CD1c-positive myeloid dendritic cell (primary cell): ENCODE measurements at regions not wholly inside any gene's neighbourhood (a gene's known extent, or its start where the extent isn't known, plus 50 kb on each side); places are given as distances from the start of the nearest gene placed in this dataset.
"Not testable (repeated sequence)": the region's sequence is repeated elsewhere in the genome, so short reads cannot be mapped to it uniquely, and the experiment has no call there.

Experiments used
- DNase-seq: peaks from one replicate; pipeline ENCODE4 v3.0.0-alpha.2; 2016; ENCODE audit errors: extremely low spot score

- not testable (repeated sequence) for DNase-seq
These were observed 717.1 kb downstream of the COL12A1 start for GRCh38 chr6:74488726-74489125.

DNA sequence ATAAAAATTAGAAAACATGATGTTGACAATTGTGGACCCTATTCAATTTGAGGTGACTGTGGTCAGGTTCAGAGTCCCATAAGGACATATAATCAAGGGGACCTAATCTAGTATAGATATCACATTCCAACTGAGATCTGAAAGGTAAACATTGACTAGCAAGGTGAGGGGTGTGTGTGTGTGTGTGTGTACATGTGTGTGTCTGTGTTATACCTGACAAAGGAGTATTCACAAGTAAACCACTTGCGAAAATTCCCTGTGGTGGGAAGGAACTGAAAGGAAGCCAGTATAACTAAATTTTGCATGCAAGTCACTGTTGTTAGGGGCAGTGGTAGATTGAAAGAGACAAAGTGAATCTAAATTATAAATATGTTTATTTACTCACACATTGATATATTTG lies 723.7 kb downstream of the COL12A1 start:
- DNase-seq = no peak

DNA sequence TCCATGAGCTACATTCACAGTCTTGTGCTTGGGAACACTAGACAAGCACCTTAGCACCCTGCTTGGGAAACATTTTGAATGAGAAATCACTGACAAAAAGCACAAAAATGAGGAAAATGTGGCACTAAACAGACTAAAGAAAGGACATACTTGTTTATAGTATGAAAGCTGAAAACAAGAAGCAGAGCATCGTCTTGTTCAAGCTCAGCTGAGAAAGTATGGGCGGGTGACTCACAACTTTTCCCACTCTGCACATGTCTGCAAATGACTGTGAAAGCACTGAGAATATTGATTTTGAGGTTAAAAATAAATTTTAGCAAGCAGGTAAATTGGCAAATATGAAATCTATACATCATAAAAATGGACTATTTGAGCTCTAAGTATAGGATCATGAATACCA lies 725.3 kb downstream of the COL12A1 start:
- no peak for DNase-seq

DNA sequence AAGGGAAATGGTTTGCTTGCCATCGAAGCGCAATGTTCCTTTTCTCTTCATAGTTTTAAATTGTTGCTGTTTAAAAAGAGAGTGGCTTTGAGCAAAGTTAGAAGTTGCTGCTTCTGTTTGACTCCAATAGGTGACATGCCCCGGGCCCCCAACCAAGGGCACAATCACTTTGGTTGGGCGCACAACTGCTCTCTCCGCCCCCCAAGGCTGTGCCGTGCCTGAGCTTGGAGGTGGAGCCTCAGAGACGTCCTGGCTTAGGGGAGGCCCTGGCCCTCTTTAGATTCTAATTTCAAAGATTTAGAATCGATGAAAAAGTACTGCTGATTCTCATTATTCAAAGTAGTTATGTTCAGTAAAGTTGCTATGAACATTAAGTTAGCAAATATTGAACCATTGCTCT lies 725.9 kb downstream of the COL12A1 start:
- DNase-seq = no peak

DNA sequence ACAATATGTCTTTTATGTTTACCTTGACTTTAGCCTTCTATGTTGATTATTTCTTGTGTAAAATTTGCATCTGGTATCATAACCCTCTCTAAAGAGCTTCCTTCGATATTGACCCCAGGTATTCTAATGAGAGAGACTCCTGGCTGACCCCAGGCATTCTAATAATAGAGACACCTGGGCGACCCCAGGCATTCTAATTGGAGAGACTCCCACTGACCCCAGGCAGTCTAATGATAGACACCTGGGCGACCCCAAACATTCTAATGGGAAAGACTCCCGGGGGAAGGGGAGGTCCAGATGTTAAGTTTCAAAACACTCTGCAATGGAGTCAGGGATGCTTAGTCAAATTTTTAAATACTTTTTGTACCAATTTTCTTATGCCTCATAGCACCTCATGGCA lies 726.4 kb downstream of the COL12A1 start:
- DNase-seq = no peak

GRCh38 chr6:74474046-74474445 lies 731.8 kb downstream of the COL12A1 start:
- DNase-seq = not testable (repeated sequence)

GRCh38 chr6:74468552-74468951 lies 737.3 kb downstream of the COL12A1 start:
- DNase-seq = not testable (repeated sequence)

DNA sequence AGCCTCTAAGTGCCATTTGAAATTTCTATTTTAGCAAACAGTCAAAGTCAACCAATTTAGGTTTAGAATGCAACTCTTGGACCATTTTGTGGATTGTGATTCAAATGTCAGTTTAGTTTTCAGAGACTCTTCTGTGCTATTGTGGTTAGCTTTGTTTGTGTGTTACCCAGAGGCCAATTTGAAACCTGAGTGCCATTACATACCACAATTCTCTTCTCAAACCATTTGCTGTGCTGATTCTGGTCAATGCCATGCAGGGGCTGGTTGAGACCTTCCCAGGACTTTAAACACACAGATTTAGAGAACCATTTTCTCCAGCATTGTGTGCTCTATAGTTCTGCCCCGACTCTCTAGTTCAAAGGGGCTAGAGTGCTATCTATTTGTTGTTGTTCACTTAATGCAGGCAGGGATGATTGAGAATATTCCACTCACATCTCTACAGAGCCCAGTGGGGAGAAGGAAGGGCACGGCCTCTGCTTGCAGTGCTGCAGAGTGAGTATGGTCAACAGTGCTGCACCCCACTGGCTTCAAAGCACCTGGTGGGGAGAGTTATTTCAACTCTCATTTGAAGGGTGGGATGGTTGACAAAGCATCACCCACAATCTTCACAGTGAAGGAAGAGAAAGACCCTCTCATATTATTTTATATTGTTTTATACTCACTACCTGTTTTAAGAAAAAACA lies 738.2 kb downstream of the COL12A1 start:
- no peak for DNase-seq

DNA sequence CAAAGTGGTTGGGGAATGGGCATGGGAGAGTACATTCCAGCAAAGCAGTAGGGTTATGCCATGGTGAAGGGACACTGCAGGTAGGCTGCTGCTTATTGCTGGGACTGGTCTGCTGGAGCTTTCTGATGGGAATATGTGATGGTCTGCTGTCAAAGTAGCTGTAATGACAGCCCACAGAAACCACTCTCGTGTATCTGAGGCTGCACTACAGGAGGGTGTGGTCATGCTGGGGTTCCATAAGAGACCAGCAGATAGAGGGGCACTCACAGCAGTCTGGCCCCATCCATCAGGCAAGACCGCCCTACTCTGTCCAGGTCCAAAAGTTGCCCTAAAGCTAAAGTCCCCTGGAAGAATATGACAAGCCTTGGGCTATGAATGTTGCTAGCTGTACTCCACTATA lies 739.3 kb downstream of the COL12A1 start:
- no peak for DNase-seq

GRCh38 chr6:74459260-74459659 lies 746.6 kb downstream of the COL12A1 start:
- no peak for DNase-seq

GRCh38 chr6:74458536-74458935 lies 747.3 kb downstream of the COL12A1 start:
- DNase-seq = no peak

- DNase-seq = no peak
These were observed 750.1 kb downstream of the COL12A1 start for GRCh38 chr6:74455786-74456185.

DNA sequence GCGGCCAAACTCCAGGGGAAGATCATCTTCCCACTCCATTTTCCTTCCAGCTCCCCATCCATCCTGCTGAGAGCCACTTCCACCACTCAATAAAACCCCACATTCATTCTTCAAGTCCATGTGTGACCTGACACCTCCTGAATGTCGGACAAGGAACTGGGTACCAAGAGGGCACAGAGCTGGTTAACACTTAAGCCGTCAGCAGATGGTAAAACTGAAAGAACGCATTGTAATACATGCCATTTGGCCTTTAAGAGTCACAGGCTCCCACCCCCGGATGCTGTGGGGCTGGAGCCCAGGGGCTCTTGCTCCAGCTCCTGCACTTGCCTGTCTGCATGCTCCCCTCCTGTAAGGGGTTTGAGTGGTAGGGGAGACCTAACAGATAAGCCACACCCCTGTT lies 753.9 kb downstream of the COL12A1 start:
- DNase-seq = no peak

- no peak for DNase-seq
These were observed 752.8 kb downstream of the CD109 start for GRCh38 chr6:74448850-74449249.

- DNase-seq = no peak
These were observed 751.0 kb downstream of the CD109 start for GRCh38 chr6:74447013-74447412.

DNA sequence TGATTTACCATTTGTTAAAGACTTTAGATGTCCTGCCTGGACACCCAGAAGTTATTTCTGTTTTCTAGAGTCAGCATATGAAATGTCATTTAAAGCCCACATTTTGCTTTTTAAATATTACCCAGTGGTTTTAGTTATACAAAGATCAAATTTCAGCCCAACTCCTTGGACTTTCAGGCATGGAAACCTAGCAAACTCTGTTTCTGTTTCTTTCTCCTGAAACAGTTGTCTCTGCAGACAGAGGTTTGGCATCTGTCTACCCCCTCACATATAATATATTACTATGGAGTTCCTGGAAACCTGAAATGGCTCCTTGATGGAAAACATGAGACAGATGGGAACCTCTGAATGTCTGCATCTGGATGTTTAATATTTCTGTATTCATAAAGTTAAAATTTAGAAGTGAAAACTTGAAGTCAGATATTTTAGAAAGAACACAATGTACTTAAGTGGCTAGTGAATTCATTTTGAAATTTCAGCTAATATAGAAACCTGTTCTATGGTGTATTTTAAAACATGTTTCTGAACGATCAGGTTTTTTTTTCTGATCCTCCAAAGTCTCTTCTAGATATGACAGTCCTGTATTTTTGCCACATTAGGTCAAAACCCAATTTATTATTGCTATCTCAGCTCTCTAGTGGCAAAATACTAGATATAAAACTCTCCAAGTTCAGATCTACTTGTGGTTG lies 743.3 kb downstream of the CD109 start:
- DNase-seq = no peak

DNA sequence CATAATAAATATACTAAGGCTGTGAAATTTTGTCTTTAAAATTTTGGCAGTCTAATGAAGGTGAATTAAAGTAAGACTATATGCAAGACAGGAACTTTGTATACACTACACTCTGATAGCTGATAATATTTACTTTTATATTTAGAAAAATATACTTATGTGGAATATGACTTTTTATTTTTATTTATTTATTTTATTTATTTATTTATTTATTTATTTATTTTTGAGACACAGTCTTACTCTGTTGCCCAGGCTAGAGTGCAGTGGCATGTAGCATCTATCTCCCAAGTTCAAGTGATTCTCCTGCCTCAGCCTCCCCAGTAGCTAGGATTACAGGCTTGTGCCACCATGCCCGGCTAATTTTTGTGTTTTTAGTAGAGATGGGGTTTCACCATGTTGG lies 742.4 kb downstream of the CD109 start:
- not testable (repeated sequence) for DNase-seq

DNA sequence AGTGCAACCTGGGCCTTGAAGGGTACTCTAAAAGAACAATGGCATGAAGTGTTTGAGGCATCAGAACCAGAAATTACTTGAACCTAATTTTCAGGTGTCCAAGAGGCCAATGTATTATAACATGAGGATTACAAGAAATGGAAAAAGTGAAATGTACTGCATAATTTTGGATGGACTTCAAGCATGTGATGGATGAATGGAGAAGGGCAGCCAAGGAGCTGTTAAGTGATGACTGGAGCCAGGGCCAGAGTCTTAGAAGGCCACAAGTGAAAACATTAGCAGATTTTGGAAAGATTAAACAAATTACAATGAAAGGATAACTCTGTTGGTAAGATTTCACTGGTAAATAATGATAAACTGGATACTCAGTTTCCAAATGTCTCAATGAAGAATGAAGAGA lies 738.2 kb downstream of the CD109 start:
- DNase-seq = no peak

DNA sequence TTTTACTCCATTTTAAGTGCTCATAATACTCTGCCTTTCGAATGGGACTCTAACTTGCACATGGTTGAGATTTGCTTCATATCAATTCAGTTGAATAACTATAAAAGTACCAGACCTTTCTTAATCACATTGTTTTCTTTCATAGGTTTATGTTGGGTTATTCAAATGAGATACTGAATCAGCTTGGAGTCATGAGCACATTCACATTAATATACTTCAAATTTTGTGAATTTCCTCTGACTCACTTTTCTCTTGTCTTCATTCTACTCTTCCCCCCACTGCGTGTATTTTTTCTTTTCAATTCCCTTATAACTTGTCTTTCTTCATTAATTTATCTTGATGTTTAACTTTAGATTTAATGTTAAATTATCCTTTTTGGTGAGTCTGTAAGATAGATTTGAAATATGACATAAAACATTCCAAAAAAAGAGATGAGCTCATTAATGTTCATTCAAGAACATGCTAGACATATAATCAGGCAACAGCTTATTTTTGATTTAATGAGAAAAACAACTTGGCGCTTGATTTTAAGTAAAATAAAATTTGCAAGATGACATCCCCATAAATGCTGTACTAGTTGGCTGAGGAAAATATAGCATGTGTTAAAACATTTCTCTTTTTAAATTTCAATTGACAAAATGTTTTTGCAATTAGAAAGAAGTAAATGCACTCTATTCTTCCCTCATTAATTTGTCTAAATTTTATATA lies 736.0 kb downstream of the CD109 start:
- DNase-seq = no peak

- DNase-seq = no peak
These were observed 724.2 kb downstream of the CD109 start for GRCh38 chr6:74420221-74420620.

DNA sequence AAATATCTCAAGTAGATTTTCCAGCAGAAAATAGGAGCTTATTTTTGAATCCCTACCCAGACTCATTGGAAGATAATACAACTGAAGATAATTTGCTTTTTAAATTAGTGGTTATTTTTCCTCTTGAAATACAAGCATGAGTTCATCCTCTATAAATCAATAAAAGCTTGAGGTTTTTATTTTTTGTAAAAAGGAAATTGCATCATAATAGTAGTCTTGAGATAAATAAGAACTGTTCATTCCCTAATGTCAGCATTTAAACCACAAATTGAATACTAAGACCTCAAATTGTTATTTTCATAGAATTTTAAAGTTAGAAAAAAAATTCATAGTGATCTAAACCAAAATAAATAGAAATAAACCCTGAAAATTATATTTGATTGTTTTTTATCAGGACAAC lies 719.1 kb downstream of the CD109 start:
- no peak for DNase-seq

DNA sequence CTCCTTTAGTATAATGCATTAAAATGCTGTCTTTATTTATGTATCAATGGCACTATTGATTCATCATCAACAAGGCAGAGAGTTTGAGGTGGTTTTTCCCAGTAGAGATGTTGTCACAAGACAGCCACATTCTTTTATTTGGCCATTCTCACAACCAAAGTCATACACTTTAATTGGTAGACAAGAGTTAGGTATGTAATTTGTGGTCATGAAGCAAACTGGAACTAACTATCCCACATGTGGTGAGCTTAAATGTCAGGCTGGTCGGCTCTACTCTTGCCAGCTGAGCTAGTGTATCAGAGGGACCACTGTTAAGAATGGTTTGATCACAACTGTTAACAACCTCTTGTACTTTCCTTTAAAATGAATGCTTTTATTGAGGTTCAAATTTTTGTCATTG lies 714.6 kb downstream of the CD109 start:
- DNase-seq = no peak

GRCh38 chr6:74409447-74409846 lies 713.4 kb downstream of the CD109 start:
- DNase-seq = no peak
